ENCODE measurements at regions not wholly inside any gene's neighbourhood (a gene's known extent, or its start where the extent isn't known, plus 50 kb on each side); places are given as distances from the start of the nearest gene placed in this dataset.

DNA sequence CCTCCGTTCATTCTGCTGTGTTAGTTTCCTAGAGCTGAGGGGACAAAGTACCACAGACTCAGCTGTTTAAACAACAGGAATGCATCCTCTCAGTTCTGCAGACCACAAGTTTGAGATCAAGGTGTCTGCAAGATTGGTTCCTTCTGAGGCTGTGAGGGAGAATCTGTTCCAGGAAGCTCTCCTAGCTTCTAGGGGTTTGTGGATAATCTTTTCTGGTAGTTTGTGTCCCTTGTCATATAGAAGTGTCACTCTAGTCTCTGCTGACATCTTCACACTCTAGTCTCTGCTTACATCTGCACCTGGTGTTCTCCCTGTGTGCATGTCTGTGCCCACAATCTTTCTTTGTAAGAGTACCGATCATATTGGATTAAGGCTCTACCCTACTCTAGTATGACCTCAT is 581.8 kb downstream of the RNF144A start:
- Histone ChIP-seq H3K27ac (ENCODE audit: low read depth, low read length) (no peak overlapping the region), H3K9ac (ENCODE audit: extremely low read depth, low read length, poor library complexity, severe bottlenecking) (no peak overlapping the region), H3K36me3 (ENCODE audit: control insufficient read depth, insufficient read depth, low read length) (no peaks in the 10 kb centered on the region), H3K27me3 (ENCODE audit: control insufficient read depth, insufficient read depth, low read length, poor library complexity, severe bottlenecking) (no peaks in the 10 kb centered on the region), H3K4me1 (ENCODE audit: control insufficient read depth, insufficient read depth, low read length) (no peaks in the 10 kb centered on the region), H3K4me3 (ENCODE audit: low read length) (no peak overlapping the region), H3K9me3 (ENCODE audit: control insufficient read depth, low read length) (no peaks in the 10 kb centered on the region)
- no peaks in the 10 kb centered on the region for H3K27me3 Mint-ChIP-seq (ENCODE audit: insufficient read depth)
- H3K27ac Mint-ChIP-seq: no peak overlapping the region
- H3K9me3 Mint-ChIP-seq: peaks cover 5% of the 10 kb centered on the region
- no peak overlapping the region for H3K4me3 Mint-ChIP-seq
- TF ChIP-seq, protein P1, sequence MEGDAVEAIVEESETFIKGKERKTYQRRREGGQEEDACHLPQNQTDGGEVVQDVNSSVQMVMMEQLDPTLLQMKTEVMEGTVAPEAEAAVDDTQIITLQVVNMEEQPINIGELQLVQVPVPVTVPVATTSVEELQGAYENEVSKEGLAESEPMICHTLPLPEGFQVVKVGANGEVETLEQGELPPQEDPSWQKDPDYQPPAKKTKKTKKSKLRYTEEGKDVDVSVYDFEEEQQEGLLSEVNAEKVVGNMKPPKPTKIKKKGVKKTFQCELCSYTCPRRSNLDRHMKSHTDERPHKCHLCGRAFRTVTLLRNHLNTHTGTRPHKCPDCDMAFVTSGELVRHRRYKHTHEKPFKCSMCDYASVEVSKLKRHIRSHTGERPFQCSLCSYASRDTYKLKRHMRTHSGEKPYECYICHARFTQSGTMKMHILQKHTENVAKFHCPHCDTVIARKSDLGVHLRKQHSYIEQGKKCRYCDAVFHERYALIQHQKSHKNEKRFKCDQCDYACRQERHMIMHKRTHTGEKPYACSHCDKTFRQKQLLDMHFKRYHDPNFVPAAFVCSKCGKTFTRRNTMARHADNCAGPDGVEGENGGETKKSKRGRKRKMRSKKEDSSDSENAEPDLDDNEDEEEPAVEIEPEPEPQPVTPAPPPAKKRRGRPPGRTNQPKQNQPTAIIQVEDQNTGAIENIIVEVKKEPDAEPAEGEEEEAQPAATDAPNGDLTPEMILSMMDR (conservative IDR thresholded peaks at IDR 0.05): no peak
- DNase-seq: no peak
- H3K4me1 Mint-ChIP-seq: no peaks in the 10 kb centered on the region
- 93 to 100% methylated on average over 2 of the region's 2 CpGs for WGBS, 2 experiments (ENCODE audit: insufficient coverage in 1 of 2, insufficient read length in 1 of 2)
- H3K36me3 Mint-ChIP-seq (ENCODE audit: low read depth): no peaks in the 10 kb centered on the region

- no peak for DNase-seq
- no peaks in the 10 kb centered on the region for H3K9me3 Mint-ChIP-seq
Observed at GRCh38 chr2:7502336-7502735, 585.1 kb downstream of the RNF144A start.

GRCh38 chr2:7508296-7508943 is 591.2 kb downstream of the RNF144A start:
- Mint-ChIP-seq H3K4me3 (no peak overlapping the region), H3K9me3 (no peaks in the 10 kb centered on the region), H3K27me3 (ENCODE audit: insufficient read depth) (no peaks in the 10 kb centered on the region), H3K27ac (no peak overlapping the region), H3K36me3 (ENCODE audit: low read depth) (no peaks in the 10 kb centered on the region), H3K4me1 (no peaks in the 10 kb centered on the region)
- H3K4me3 ChIP-seq (ENCODE audit: low read length): no peak overlapping the region
- no peaks in the 10 kb centered on the region for H3K4me1 ChIP-seq (ENCODE audit: control insufficient read depth, insufficient read depth, low read length)
- WGBS, 2 experiments (ENCODE audit: insufficient coverage in 1 of 2, insufficient read length in 1 of 2): 90 to 97% methylated on average over 2 to 4 of the region's 4 CpGs
- H3K27ac ChIP-seq (ENCODE audit: low read depth, low read length): no peak overlapping the region
- TF ChIP-seq, protein P1 (conservative IDR thresholded peaks at IDR 0.05): no peak
- no peak for DNase-seq
- no peak overlapping the region for H3K9ac ChIP-seq (ENCODE audit: extremely low read depth, low read length, poor library complexity, severe bottlenecking)
- no peaks in the 10 kb centered on the region for H3K36me3 ChIP-seq (ENCODE audit: control insufficient read depth, insufficient read depth, low read length)
- no peaks in the 10 kb centered on the region for H3K9me3 ChIP-seq (ENCODE audit: control insufficient read depth, low read length)
- no peaks in the 10 kb centered on the region for H3K27me3 ChIP-seq (ENCODE audit: control insufficient read depth, insufficient read depth, low read length, poor library complexity, severe bottlenecking)

More at GRCh38 chr2:7502336-7502735, 585.1 kb downstream of the RNF144A start:
- TF ChIP-seq, protein P1 (conservative IDR thresholded peaks at IDR 0.05): no peak
- Mint-ChIP-seq H3K4me1 (no peaks in the 10 kb centered on the region), H3K27ac (no peak overlapping the region), H3K4me3 (no peak overlapping the region), H3K36me3 (ENCODE audit: low read depth) (no peaks in the 10 kb centered on the region), H3K27me3 (ENCODE audit: insufficient read depth) (no peaks in the 10 kb centered on the region)
- Histone ChIP-seq H3K27me3 (ENCODE audit: control insufficient read depth, insufficient read depth, low read length, poor library complexity, severe bottlenecking) (no peaks in the 10 kb centered on the region), H3K4me1 (ENCODE audit: control insufficient read depth, insufficient read depth, low read length) (no peaks in the 10 kb centered on the region), H3K36me3 (ENCODE audit: control insufficient read depth, insufficient read depth, low read length) (no peaks in the 10 kb centered on the region), H3K4me3 (ENCODE audit: low read length) (no peak overlapping the region), H3K9ac (ENCODE audit: extremely low read depth, low read length, poor library complexity, severe bottlenecking) (no peak overlapping the region), H3K9me3 (ENCODE audit: control insufficient read depth, low read length) (no peaks in the 10 kb centered on the region), H3K27ac (ENCODE audit: low read depth, low read length) (no peak overlapping the region)

All from endodermal cell (in vitro differentiated cells).